SK-N-SH treated with all-trans-retinoic acid at 6 μM for 48 hours (cell line): ENCODE measurements at regions not wholly inside any gene's neighbourhood (a gene's known extent, or its start where the extent isn't known, plus 50 kb on each side); places are given as distances from the start of the nearest gene placed in this dataset.
"Not testable (repeated sequence)": the region's sequence is repeated elsewhere in the genome, so short reads cannot be mapped to it uniquely, and the experiment has no call there.

Source experiments
- CSDC2 ChIP-seq: fragments of 250-450 bp; sonication (Bioruptor Pico); IDR thresholded peaks from 2 replicates; pipeline ENCODE4 v1.5.0; 2020; ENCODE audit warnings: mild to moderate bottlenecking, moderate library complexity
- GLIS3 ChIP-seq: fragments of 250-450 bp; sonication (Bioruptor Pico); IDR thresholded peaks from 2 replicates; pipeline ENCODE4 v1.5.0; 2020; ENCODE audit warnings: mild to moderate bottlenecking, moderate library complexity
- OSR1 ChIP-seq: fragments of 250-450 bp; sonication (Bioruptor Pico); IDR thresholded peaks from 2 replicates; pipeline ENCODE4 v1.8.0; 2022; ENCODE audit warnings: moderate library complexity, mild to moderate bottlenecking, inconsistent platforms
- RARB ChIP-seq: fragments of 250-450 bp; sonication (Bioruptor Pico); IDR thresholded peaks from 2 replicates; pipeline ENCODE4 v1.8.0; 2021; ENCODE audit warnings: mild to moderate bottlenecking, moderate library complexity
- SNAI2 ChIP-seq: fragments of 250-450 bp; sonication (Bioruptor Pico); IDR thresholded peaks from 2 replicates; pipeline ENCODE4 v1.5.0; 2020; ENCODE audit warnings: mild to moderate bottlenecking, moderate library complexity
- ZFP3 ChIP-seq: fragments of 250-450 bp; sonication (Bioruptor Pico); IDR thresholded peaks from 2 replicates; pipeline ENCODE4 v1.5.0; 2020; ENCODE audit warnings: mild to moderate bottlenecking, moderate library complexity
- ZFP30 ChIP-seq: fragments of 450-650 bp; formaldehyde crosslinking; IDR thresholded peaks from 2 replicates; pipeline ENCODE4 v1.5.0; 2022; ENCODE audit warnings: mild to moderate bottlenecking, moderate library complexity
- ZNF70 ChIP-seq: fragments of 450-650 bp; formaldehyde crosslinking; IDR thresholded peaks from 2 replicates; pipeline ENCODE4 v1.5.0; 2020; ENCODE audit warnings: mild to moderate bottlenecking, moderate library complexity
- ZNF8 ChIP-seq: fragments of 450-650 bp; formaldehyde crosslinking; IDR thresholded peaks from 2 replicates; pipeline ENCODE4 v1.5.0; 2020; ENCODE audit warnings: mild to moderate bottlenecking, moderate library complexity
- TF ChIP-seq, protein P1 (sequence below): fragments of 250-450 bp; sonication (Bioruptor Pico); IDR thresholded peaks from 2 replicates; pipeline ENCODE4 v1.8.0; 2020; ENCODE audit warnings: mild to moderate bottlenecking, moderate library complexity, borderline replicate concordance
- TF ChIP-seq, protein P2 (sequence below): fragments of 250-450 bp; sonication (Bioruptor Pico); IDR thresholded peaks from 2 replicates; pipeline ENCODE4 v1.5.0; 2020; ENCODE audit warnings: mild to moderate bottlenecking, moderate library complexity
- TF ChIP-seq, protein P3 (sequence below): fragments of 250-450 bp; sonication (Bioruptor Pico); IDR thresholded peaks from 2 replicates; pipeline ENCODE4 v1.5.1; 2020; ENCODE audit warnings: low read depth, mild to moderate bottlenecking, moderate library complexity
- TF ChIP-seq, protein P4 (sequence below): fragments of 250-450 bp; sonication (Bioruptor Pico); IDR thresholded peaks from 2 replicates; pipeline ENCODE4 v1.5.1; 2021; ENCODE audit warnings: mild to moderate bottlenecking, moderate library complexity

DNA sequence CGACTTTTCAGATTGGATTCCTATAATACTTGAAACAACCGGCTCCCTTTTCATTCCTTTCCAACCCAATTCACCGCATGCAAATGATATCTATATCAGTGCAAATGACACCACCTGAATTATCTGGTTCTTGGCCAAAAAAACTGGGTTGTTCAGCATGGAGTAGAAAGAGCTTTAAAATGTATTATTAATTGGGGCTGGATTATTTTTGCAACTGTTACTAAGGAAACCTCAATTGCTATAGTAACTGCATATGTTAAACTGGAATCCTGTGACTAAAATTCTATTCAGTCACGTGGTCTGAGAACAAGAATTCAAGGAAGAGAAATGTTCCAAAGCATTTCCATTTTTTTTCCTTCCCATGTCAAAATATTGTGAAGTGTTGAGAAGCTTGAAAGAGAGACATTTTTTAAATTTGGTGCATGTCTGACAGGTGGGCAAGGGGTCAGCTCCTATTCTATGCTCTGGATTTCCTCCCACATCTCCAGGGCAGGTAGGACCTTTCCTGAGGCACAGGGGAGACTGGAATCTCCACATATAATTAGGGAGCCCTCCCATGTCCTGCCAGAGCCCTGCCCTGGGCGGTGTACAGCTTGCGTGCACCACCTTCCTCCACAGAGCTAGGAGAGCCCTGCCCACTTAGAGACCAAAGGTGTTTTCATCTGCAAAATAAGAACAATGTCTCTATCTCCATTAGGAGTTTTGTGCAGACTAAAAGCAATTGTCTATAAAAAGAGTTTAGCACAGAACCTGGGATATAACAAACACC, 899.6 kb downstream of the TUBA3C start:
- not testable (repeated sequence) for TF ChIP-seq ZFP30 (CRISPR knock-in tag); GLIS3 (CRISPR knock-in tag); RARB (CRISPR knock-in tag); ZFP3 (CRISPR knock-in tag); ZNF8 (CRISPR knock-in tag); CSDC2 (CRISPR knock-in tag); SNAI2 (CRISPR knock-in tag); ZNF70; OSR1 (CRISPR knock-in tag)
- TF ChIP-seq, protein P1, sequence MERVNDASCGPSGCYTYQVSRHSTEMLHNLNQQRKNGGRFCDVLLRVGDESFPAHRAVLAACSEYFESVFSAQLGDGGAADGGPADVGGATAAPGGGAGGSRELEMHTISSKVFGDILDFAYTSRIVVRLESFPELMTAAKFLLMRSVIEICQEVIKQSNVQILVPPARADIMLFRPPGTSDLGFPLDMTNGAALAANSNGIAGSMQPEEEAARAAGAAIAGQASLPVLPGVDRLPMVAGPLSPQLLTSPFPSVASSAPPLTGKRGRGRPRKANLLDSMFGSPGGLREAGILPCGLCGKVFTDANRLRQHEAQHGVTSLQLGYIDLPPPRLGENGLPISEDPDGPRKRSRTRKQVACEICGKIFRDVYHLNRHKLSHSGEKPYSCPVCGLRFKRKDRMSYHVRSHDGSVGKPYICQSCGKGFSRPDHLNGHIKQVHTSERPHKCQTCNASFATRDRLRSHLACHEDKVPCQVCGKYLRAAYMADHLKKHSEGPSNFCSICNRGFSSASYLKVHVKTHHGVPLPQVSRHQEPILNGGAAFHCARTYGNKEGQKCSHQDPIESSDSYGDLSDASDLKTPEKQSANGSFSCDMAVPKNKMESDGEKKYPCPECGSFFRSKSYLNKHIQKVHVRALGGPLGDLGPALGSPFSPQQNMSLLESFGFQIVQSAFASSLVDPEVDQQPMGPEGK (CRISPR knock-in tag), result not testable (repeated sequence)
- TF ChIP-seq, protein P2, sequence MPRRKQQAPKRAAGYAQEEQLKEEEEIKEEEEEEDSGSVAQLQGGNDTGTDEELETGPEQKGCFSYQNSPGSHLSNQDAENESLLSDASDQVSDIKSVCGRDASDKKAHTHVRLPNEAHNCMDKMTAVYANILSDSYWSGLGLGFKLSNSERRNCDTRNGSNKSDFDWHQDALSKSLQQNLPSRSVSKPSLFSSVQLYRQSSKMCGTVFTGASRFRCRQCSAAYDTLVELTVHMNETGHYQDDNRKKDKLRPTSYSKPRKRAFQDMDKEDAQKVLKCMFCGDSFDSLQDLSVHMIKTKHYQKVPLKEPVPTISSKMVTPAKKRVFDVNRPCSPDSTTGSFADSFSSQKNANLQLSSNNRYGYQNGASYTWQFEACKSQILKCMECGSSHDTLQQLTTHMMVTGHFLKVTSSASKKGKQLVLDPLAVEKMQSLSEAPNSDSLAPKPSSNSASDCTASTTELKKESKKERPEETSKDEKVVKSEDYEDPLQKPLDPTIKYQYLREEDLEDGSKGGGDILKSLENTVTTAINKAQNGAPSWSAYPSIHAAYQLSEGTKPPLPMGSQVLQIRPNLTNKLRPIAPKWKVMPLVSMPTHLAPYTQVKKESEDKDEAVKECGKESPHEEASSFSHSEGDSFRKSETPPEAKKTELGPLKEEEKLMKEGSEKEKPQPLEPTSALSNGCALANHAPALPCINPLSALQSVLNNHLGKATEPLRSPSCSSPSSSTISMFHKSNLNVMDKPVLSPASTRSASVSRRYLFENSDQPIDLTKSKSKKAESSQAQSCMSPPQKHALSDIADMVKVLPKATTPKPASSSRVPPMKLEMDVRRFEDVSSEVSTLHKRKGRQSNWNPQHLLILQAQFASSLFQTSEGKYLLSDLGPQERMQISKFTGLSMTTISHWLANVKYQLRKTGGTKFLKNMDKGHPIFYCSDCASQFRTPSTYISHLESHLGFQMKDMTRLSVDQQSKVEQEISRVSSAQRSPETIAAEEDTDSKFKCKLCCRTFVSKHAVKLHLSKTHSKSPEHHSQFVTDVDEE (CRISPR knock-in tag), result not testable (repeated sequence)
- TF ChIP-seq, protein P3, sequence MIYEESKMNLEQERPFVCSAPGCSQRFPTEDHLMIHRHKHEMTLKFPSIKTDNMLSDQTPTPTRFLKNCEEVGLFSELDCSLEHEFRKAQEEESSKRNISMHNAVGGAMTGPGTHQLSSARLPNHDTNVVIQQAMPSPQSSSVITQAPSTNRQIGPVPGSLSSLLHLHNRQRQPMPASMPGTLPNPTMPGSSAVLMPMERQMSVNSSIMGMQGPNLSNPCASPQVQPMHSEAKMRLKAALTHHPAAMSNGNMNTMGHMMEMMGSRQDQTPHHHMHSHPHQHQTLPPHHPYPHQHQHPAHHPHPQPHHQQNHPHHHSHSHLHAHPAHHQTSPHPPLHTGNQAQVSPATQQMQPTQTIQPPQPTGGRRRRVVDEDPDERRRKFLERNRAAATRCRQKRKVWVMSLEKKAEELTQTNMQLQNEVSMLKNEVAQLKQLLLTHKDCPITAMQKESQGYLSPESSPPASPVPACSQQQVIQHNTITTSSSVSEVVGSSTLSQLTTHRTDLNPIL, result not testable (repeated sequence)
- TF ChIP-seq, protein P4, sequence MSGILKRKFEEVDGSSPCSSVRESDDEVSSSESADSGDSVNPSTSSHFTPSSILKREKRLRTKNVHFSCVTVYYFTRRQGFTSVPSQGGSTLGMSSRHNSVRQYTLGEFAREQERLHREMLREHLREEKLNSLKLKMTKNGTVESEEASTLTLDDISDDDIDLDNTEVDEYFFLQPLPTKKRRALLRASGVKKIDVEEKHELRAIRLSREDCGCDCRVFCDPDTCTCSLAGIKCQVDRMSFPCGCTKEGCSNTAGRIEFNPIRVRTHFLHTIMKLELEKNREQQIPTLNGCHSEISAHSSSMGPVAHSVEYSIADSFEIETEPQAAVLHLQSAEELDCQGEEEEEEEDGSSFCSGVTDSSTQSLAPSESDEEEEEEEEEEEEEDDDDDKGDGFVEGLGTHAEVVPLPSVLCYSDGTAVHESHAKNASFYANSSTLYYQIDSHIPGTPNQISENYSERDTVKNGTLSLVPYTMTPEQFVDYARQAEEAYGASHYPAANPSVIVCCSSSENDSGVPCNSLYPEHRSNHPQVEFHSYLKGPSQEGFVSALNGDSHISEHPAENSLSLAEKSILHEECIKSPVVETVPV (CRISPR knock-in tag), result not testable (repeated sequence)
